ENCODE measurements at regions not wholly inside any gene's neighbourhood (a gene's known extent, or its start where the extent isn't known, plus 50 kb on each side); places are given as distances from the start of the nearest gene placed in this dataset.

- TF ChIP-seq CEBPB (IDR thresholded peaks at IDR 0.05; ENCODE audit: low read depth, low read length), result no peak
- no peak for TF ChIP-seq KDM1A (IDR thresholded peaks at IDR 0.05; ENCODE audit: borderline replicate concordance, low read length)
- TF ChIP-seq RFX5 (IDR thresholded peaks at IDR 0.05; ENCODE audit: borderline replicate concordance, low read depth, low read length), result no peak
- no peak for TF ChIP-seq ASH2L (IDR thresholded peaks at IDR 0.05; ENCODE audit: low read length)
- no peak for TF ChIP-seq RXRA (IDR thresholded peaks at IDR 0.05; ENCODE audit: insufficient read depth, low read depth, low read length)
- no peak for TF ChIP-seq E2F6 (IDR thresholded peaks at IDR 0.05)
These were observed 1148.8 kb upstream of the ADGRL4 start (continued) for GRCh38 chr1:80155371-80155770.

Measured in H1 (cell line).